Suppressor macrophage (primary cell): ENCODE measurements at regions not wholly inside any gene's neighbourhood (a gene's known extent, or its start where the extent isn't known, plus 50 kb on each side); places are given as distances from the start of the nearest gene placed in this dataset.
A peak's percentile ranks its signal among the peaks of the same experiment; 100 is the strongest.
"Not testable (repeated sequence)": the region's sequence is repeated elsewhere in the genome, so short reads cannot be mapped to it uniquely, and the experiment has no call there.

Experiments used
- DNase-seq, 4 experiments: peaks; one replicate each; pipeline ENCODE4 v3.0.0-alpha.2; 2020 to 2022

- DNase-seq, result no peak
Measured at GRCh38 chr2:160550048-160550447, 56.4 kb upstream of the RBMS1 start.

DNA sequence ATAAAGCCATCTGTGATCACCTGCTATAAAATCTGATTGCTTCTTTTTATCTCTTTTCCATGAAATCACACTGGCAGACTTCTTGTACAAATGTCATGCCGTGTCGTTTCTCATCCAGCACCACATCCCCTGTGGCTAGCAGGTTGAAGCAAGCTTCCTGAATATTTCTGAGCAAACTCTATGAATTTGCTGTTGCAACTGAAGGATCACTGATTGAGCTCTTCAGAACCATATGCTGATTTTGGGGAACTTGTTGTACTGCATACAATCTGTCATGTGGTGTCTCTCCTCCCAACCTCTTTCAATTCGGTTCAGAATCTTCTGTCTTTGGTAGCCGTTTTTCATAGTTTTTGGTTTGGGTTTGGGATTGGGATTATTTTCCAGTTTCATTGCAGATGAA lies 57.7 kb upstream of the RBMS1 start:
- peak; percentile 66 to 87 (median 76) for DNase-seq

- peak in 1 of 4 experiments; percentile 24 for DNase-seq
Measured at GRCh38 chr2:160555420-160556071, 61.9 kb upstream of the RBMS1 start.

- no peak for DNase-seq
Measured at GRCh38 chr2:160557903-160558302, 64.3 kb upstream of the RBMS1 start.

DNA sequence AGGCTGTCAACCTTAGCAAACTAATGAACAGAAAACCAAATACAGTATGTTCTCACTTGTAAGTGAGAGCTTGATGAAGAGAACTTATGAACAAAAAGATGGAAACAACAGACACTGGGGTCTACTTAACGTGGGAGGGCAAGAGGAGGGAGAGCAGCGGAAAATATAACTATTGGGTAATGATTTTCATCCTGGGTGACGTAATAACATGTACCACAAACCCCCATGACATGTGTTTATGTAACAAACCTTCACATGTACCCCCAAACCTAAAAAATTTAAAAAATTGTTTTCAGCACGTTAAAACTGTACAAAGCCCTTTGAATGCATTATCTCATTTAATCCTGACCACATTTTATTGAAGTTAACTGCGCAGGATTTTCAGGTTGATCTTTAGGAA lies 64.9 kb upstream of the RBMS1 start:
- no peak for DNase-seq

- DNase-seq, result peak in 3 of 4 experiments; percentile 22 to 75 (median 60)
Measured at GRCh38 chr2:160561551-160562295, 68.1 kb upstream of the RBMS1 start.

- DNase-seq, result no peak
Measured at GRCh38 chr2:160562730-160563129, 69.1 kb upstream of the RBMS1 start.

- no peak for DNase-seq
Measured at GRCh38 chr2:160564591-160564990, 71.0 kb upstream of the RBMS1 start.

DNA sequence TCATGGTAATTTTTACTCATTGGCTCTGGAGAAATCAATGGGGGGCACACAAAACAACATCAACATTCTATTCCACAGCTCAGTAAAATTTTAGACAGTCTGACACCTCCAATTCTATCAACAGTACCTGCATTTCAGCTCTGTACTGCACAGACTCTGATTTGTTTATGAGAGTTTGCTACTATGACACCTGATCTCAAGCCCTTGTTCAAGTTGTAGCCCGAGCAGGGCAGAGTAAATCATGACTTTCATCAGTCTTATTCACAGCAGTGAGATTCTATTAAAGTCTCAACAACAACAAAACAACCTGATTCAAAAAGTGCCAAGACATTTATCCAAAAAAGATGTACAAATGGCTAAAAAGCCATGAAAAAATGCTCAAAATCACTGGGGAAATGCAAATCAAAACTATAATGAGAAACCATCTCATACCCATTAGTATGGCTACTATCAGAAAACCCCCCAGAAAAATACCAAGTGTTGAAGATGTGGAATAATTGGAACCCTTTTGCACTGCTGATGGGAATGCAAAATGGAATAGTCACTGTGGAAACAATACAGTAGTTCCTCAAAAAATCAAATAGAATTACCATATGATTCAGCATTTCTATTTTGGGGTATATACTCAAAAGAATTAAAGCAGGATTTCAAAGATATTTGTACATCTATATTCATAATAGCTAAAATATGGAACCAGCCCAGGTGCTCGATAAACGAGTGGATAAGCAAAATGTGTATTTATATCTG lies 71.7 kb upstream of the RBMS1 start:
- DNase-seq, result peak in 2 of 4 experiments; percentile 31 to 46

DNA sequence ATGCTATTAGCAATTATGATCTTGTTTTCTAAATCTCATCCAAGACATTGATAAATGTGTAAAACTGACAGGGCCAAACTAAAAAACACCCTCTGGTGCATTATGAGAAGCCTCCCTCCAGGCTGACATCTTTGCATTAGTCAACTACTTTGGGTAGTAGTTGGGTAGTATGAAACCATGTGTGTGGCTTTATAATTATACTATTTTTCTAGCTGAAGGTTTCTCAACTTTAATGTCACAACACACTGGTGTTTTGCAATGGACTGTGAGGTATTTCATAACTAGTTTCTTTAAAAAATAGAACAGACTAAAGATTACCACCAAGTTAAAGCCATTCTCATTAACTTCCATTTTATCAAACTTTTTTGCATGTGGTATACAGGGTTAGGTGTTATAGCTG lies 73.1 kb upstream of the RBMS1 start:
- DNase-seq, result peak; percentile 50 to 90 (median 84)

DNA sequence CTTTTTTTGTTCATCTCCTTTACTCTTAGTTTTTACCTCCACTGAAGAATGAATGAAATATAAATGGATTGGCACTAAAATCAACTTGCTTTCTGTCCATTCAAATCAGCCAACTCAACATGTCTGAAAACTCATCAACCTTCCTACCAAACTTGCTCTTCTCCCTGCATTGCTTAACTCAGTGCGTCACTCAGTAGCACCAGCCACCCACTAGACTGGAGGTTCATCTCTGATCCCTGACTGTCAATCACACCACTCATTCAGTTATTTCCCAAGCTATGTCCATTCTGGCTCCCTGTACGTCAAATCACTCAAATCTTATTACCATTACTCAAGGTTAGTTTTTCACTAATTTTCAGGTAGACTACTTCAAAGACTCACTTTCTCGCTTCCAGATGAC lies 75.2 kb upstream of the RBMS1 start:
- peak; percentile 60 to 86 (median 80) for DNase-seq

DNA sequence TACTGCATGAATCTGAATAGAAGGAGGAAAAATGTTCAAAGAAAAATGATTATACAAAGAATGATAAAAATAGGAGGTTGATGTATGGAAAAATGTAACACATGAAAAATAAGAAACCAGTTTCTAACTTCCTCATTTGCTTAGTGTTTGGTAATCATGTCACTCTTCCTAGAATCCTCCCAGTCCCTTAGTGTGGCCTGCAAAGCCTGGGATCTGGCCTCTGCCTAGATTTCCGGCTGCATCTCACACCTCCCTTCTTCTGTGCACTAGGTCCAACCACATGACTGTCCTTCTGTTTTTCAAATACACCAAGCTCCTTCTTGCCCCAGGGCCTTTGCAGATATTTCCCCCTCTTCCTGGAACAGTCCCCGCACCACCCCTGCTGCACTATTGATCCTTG lies 76.8 kb upstream of the RBMS1 start:
- peak; percentile 71 to 92 (median 88) for DNase-seq

DNA sequence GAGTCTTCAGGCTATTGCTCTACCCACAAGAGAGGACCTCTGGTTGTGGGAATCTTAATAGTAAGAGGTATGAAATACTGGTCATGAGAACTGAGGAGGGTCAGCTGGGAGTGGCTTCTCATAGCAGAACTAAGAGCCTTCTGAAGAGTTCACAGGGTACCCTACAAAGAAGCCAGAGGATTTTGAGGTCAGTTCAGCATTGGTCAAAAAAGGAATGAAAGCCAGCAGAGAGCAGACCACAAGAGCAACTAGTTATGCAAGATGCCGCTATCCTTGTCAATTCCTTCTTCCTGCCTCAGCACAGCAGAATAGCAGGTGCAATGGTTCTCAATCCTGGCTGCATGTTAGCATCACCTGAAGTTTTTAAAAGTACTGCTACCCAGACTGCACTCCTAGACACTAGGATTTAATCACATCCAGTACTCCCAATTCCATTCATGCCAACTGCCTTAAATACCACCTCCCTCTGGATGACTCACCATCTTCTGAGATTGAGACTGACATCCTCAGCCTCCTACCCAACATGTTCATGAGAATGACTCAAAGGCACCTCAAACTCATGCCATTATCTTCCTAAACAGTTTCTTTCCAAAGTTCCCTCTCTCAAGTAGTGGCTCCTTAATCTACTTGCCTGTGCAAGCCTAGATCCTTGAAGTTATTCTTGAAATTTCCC lies 81.0 kb upstream of the RBMS1 start:
- DNase-seq, result peak; percentile 66 to 90 (median 81)

DNA sequence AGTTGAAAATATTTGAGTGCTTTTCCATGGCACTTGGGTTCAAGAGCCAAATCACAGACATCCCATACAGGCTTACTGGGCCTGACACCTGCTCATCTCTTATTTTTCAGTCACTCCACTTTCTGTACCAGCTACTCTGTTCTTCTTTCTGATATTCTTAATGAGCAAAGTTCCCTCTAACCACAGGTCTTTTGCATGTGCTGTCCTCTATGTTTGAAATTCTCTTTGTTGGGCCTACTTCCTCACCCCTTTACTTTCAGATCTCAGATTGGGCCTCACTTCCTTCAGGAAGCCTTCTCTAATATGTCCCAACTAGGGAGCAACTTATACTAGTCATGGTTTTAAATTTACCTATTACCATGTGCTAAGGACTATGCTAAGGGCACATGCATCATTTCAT lies 81.8 kb upstream of the RBMS1 start:
- DNase-seq, result peak; percentile 20 to 69 (median 43)

DNA sequence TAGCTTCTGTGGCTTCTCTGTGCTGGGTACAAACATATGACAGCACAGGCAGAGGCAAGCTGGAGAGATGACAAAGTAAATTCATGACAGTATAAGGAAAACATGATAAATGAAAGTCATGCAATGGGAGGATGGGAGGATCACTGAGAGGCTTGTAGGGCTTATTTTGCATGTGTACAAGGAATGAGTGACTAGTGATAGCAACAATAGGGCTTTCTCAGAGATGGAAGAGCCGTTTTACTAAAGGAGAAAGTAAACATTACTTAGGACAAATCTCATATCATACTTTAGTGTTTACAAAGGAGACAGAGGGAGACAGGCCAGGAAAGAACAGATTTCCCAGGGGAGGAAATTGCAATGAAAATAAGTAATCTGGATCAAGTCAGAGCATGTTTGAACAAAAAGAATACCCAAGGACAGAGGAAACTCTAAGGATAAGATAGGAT lies 82.5 kb upstream of the RBMS1 start:
- no peak for DNase-seq

DNA sequence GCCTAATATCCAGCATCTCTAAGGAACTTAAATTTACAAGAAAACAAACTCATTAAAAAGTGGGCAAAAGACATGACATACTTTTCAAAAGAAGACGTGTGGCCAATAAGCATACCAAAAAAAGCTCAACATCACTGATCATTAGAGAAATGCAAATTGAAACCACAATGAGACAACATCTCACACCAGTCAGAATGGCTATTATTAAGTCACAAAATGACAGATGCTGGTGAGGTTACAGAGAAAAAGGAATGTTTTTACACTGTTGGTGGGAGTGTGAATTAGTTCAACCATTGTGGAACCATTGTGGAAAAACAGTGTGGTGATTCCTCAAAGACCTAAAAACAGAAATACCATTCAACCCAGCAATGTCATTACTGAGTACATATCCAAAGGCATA lies 83.5 kb upstream of the RBMS1 start:
- DNase-seq, result not testable (repeated sequence)

- DNase-seq, result peak in 3 of 4 experiments; percentile 38 to 49 (median 43)
Measured at GRCh38 chr2:160581035-160581434, 87.4 kb upstream of the RBMS1 start.

DNA sequence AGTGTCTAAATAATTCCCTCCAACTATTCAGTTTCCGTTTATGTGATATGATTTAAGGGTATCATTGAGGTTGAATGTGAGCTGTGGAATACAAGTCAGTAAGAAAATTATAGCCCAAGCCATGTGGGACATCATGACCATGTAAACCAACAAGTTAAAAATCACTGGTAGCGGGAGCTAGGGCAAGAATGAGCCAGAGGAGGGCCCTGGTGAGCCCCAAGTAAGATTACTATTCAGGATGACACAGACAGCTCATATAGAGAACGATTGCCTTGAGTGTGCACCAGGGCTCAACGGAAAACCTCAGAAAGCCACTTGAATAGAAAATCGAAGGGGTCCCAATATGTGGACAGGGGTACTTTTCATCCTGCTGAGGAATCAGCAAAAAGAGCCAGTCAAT lies 87.8 kb upstream of the RBMS1 start:
- no peak for DNase-seq

- DNase-seq, result no peak
Measured at GRCh38 chr2:160582081-160582480, 88.5 kb upstream of the RBMS1 start.

GRCh38 chr2:160582490-160583145 lies 89.0 kb upstream of the RBMS1 start:
- no peak for DNase-seq

- DNase-seq, result no peak
Measured at GRCh38 chr2:160583146-160583535, 89.5 kb upstream of the RBMS1 start.

DNA sequence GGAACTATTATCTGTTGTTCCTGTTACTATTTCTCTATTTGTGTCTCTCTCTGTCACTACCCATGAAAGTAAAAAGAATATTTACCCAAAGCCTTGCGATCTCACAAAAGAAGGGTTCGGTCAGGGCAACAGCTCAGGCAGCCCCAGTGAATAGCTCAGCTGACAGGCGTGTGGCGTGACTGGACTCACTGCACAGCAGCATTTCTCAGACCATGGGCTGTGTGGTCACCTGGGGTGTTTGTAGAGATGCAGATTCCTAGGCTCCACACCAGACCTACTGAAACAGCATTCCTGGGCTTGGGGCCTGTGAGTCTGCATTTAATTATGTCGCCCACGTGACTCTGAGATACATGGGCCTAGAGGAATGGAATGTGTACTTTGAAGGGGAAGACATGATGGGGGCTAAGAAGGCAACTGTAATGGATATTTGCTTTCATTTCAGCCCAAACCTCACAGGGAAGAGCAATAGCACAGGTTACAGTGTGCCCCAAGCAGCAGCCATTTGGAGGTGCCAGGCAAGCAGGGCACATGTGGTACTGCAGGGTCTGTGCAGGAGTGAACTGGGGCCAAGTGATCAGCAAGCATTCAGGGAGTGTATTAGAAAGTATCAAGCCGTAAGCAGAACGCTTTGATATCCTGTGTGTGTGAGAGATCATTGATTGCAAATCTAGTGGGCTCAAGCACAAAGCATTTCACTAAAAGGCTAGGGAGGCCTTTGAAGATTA lies 90.4 kb upstream of the RBMS1 start:
- no peak for DNase-seq
